Activated CD4-positive, alpha-beta memory T cell treated with anti-CD3 and anti-CD28 coated beads for 36 hours (primary cell): ENCODE measurements at regions not wholly inside any gene's neighbourhood (a gene's known extent, or its start where the extent isn't known, plus 50 kb on each side); places are given as distances from the start of the nearest gene placed in this dataset.

Experiments
- CTCF ChIA-PET: fragments of 350-600 bp; sonication (Branson Sonifier 250); formaldehyde crosslinking; loops from one replicate; lab custom pipeline; 2021; ENCODE audit warnings: antibody characterized with exemption, inconsistent platforms; lab: Charles Lee
- POLR2A ChIA-PET: fragments of 350-600 bp; sonication (Branson Sonifier 250); formaldehyde crosslinking; loops from one replicate; lab custom pipeline; 2021; ENCODE audit warnings: antibody characterized with exemption; lab: Charles Lee
- DNase-seq: peaks from one replicate; pipeline ENCODE4 v3.0.0-alpha.2; 2020
- H3K27ac Mint-ChIP-seq: one replicate; pipeline ENCODE4 v1.8.0; 2021; ENCODE audit warnings: mixed read lengths
- H3K27me3 Mint-ChIP-seq: one replicate; pipeline ENCODE4 v1.8.0; 2021; ENCODE audit warnings: mixed read lengths
- H3K36me3 Mint-ChIP-seq: one replicate; pipeline ENCODE4 v1.8.0; 2021; ENCODE audit warnings: mixed read lengths
- H3K4me1 Mint-ChIP-seq: one replicate; pipeline ENCODE4 v1.8.0; 2021; ENCODE audit warnings: low read depth, mixed read lengths
- H3K4me3 Mint-ChIP-seq: one replicate; pipeline ENCODE4 v1.8.0; 2021; ENCODE audit warnings: mild to moderate bottlenecking, mixed read lengths
- H3K9me3 Mint-ChIP-seq: one replicate; pipeline ENCODE4 v1.8.0; 2021; ENCODE audit warnings: mixed read lengths
- intact Hi-C: fragments of 100-400 bp; cut with micrococcal nuclease; formaldehyde crosslinking; loops from one replicate; pipeline ENCODE4 v1.15.1; 2023

- H3K27ac Mint-ChIP-seq = no peak overlapping the region
- CTCF ChIA-PET = interaction anchor here (3.5 kb wide), 1 partner anchor 9 kb away, joined by 24 read pairs; no protein-coding TSS in a partner anchor
- H3K9me3 Mint-ChIP-seq = no peaks in the 10 kb centered on the region
- no peak overlapping the region for H3K4me3 Mint-ChIP-seq
- H3K36me3 Mint-ChIP-seq = no peaks in the 10 kb centered on the region
- POLR2A ChIA-PET = no interaction called here
- intact Hi-C loops = no loop called here
- DNase-seq = no peak
- no peaks in the 10 kb centered on the region for H3K4me1 Mint-ChIP-seq
- H3K27me3 Mint-ChIP-seq = peaks cover 17% of the 10 kb centered on the region
These were observed 73.8 kb upstream of the HNRNPA3 start for GRCh38 chr2:177138823-177139222.

- Mint-ChIP-seq H3K4me1 (no peaks in the 10 kb centered on the region), H3K27ac (no peak overlapping the region), H3K4me3 (no peak overlapping the region), H3K27me3 (peaks cover 19% of the 10 kb centered on the region), H3K36me3 (no peaks in the 10 kb centered on the region), H3K9me3 (no peaks in the 10 kb centered on the region)
- no peak for DNase-seq
- intact Hi-C loops = loop anchor here (10.0 kb wide), 1 partner anchor 687 kb away; no protein-coding TSS in a partner anchor
- ChIA-PET CTCF (interaction anchor here (0.6 to 3.0 kb wide), 5 partner anchors 23 to 696 kb away, joined by 3 to 10 read pairs (median 4); no protein-coding TSS in a partner anchor), POLR2A (no interaction called here)
These were observed 70.7 kb upstream of the HNRNPA3 start for GRCh38 chr2:177141866-177142265.

GRCh38 chr2:177143444-177143843, 69.2 kb upstream of the HNRNPA3 start:
- ChIA-PET CTCF (interaction anchor here (0.6 to 3.0 kb wide), 4 partner anchors 26 to 490 kb away, joined by 3 to 10 read pairs (median 4); no protein-coding TSS in a partner anchor), POLR2A (no interaction called here)
- Mint-ChIP-seq H3K4me1 (peaks cover 7% of the 10 kb centered on the region), H3K27me3 (peaks cover 26% of the 10 kb centered on the region), H3K4me3 (no peak overlapping the region), H3K36me3 (no peaks in the 10 kb centered on the region), H3K9me3 (no peaks in the 10 kb centered on the region), H3K27ac (no peak overlapping the region)
- intact Hi-C loops = loop anchor here (10.0 kb wide), 1 partner anchor 689 kb away; no protein-coding TSS in a partner anchor
- no peak for DNase-seq

DNA sequence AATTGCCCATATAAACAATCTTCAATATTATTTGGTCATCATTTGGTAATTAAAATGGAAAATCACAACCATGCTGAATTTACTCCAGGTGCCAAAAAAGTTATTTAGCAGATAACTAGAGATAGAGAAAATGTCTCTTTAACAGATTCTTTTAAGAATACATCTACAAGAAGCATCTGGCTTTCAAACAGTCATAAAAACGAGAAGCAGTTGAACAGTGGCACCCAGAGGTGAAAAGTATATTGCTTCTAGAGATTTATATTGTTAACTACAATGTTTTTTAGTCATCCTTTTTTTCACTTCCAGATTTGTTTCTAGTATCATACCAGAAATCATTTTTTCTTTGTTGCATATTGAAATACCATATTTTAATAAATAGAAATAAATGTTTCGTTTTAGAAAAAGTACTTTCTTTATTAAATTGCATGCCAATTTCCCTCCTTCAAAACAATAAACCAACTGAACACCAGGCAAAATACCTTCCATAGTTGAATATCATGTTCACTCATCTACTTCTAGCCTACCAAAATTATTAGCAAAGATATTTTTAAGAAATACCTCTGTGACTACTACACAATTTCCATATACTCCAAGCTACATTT, 65.4 kb upstream of the HNRNPA3 start:
- ChIA-PET POLR2A (no interaction called here), CTCF (interaction anchor here (0.6 to 4.8 kb wide), 22 partner anchors 8 to 1037 kb away, joined by 3 to 68 read pairs (median 4); no protein-coding TSS in a partner anchor)
- Mint-ChIP-seq H3K27ac (no peak overlapping the region), H3K4me3 (no peak overlapping the region), H3K27me3 (peaks cover 21% of the 10 kb centered on the region), H3K36me3 (no peaks in the 10 kb centered on the region), H3K9me3 (no peaks in the 10 kb centered on the region), H3K4me1 (peaks cover 12% of the 10 kb centered on the region)
- intact Hi-C loops = loop anchor here (1.0 to 10.0 kb wide), 6 partner anchors 150 to 1020 kb away; no protein-coding TSS in a partner anchor
- no peak for DNase-seq

DNA sequence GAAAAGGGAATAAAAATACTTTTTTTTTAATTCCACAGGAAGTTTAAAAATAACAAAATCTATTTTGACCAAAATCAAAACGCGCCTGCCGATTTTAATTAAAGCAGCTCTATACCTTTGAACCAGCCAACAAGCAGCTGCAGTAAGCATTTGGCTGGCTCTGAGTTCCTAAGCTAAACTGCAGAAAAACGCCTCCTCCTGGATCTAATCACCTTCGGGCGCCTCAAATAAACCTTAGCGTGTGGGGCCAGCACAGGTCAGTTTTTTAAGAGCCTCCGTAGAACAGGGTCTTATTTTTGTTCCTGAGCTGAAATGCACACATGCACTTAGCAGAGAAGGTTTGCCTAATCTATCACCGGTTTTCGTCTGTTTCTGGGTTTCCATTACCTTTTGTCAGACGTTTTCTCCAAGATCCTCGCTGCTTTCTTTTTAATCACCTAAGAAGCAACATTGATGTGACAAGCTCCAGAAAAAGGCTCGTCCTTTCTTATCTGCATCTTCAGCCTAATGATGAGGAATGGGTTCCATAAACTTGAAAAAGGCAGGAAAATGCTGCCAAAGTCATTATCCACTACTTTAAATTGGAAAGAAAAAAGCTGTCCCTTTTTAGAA, 64.7 kb upstream of the HNRNPA3 start:
- no peak for DNase-seq
- Mint-ChIP-seq H3K9me3 (no peaks in the 10 kb centered on the region), H3K36me3 (no peaks in the 10 kb centered on the region), H3K4me3 (peak overlapping the region; percentile 78), H3K27me3 (peaks cover 20% of the 10 kb centered on the region), H3K27ac (no peak overlapping the region), H3K4me1 (peaks cover 12% of the 10 kb centered on the region)
- ChIA-PET POLR2A (interaction anchor here (1.3 kb wide), 1 partner anchor 17 kb away, joined by 3 read pairs; no protein-coding TSS in a partner anchor), CTCF (interaction anchor here (0.6 to 4.8 kb wide), 52 partner anchors 8 to 1037 kb away, joined by 3 to 68 read pairs (median 4); partner anchors contain the start of genes AGPS and NFE2L2)
- intact Hi-C loops = loop anchor here (1.0 to 10.0 kb wide), 6 partner anchors 151 to 1021 kb away; no protein-coding TSS in a partner anchor

- peak overlapping the region; percentile 78 for H3K4me3 Mint-ChIP-seq
These were observed 64.0 kb upstream of the HNRNPA3 start for GRCh38 chr2:177148477-177149154.

GRCh38 chr2:177149155-177149503, 63.5 kb upstream of the HNRNPA3 start:
- ChIA-PET POLR2A (interaction anchor here (0.7 to 1.3 kb wide), 2 partner anchors 16 to 575 kb away, joined by 3 to 4 read pairs; no protein-coding TSS in a partner anchor), CTCF (interaction anchor here (0.6 to 4.8 kb wide), 48 partner anchors 9 to 1022 kb away, joined by 3 to 68 read pairs (median 4); partner anchors contain the start of genes AGPS and NFE2L2)
- no peaks in the 10 kb centered on the region for H3K36me3 Mint-ChIP-seq
- DNase-seq = no peak
- H3K9me3 Mint-ChIP-seq = no peaks in the 10 kb centered on the region
- no peak overlapping the region for H3K27ac Mint-ChIP-seq
- intact Hi-C loops = loop anchor here (5.0 to 10.0 kb wide), 4 partner anchors 152 to 694 kb away; no protein-coding TSS in a partner anchor
- H3K27me3 Mint-ChIP-seq = peaks cover 20% of the 10 kb centered on the region
- peaks cover 12% of the 10 kb centered on the region for H3K4me1 Mint-ChIP-seq
- H3K4me3 Mint-ChIP-seq = peak overlapping the region; percentile 78

More at GRCh38 chr2:177148477-177149154, 64.0 kb upstream of the HNRNPA3 start:
- H3K4me1 Mint-ChIP-seq = peaks cover 12% of the 10 kb centered on the region
- ChIA-PET CTCF (interaction anchor here (0.6 to 4.8 kb wide), 63 partner anchors 9 to 1022 kb away, joined by 3 to 68 read pairs (median 4); partner anchors contain the start of genes AGPS and NFE2L2), POLR2A (interaction anchor here (0.7 to 1.3 kb wide), 2 partner anchors 16 to 576 kb away, joined by 3 to 4 read pairs; no protein-coding TSS in a partner anchor)
- intact Hi-C loops = loop anchor here (5.0 to 10.0 kb wide), 4 partner anchors 151 to 694 kb away; no protein-coding TSS in a partner anchor
- H3K36me3 Mint-ChIP-seq = no peaks in the 10 kb centered on the region
- H3K27me3 Mint-ChIP-seq = peaks cover 20% of the 10 kb centered on the region
- peak; percentile 81 for DNase-seq
- H3K27ac Mint-ChIP-seq = no peak overlapping the region
- no peaks in the 10 kb centered on the region for H3K9me3 Mint-ChIP-seq

- POLR2A ChIA-PET = no interaction called here
- intact Hi-C loops = no loop called here
- Mint-ChIP-seq H3K9me3 (no peaks in the 10 kb centered on the region), H3K27ac (no peak overlapping the region), H3K27me3 (peaks cover 7% of the 10 kb centered on the region), H3K36me3 (no peaks in the 10 kb centered on the region), H3K4me3 (no peak overlapping the region), H3K4me1 (peaks cover 2% of the 10 kb centered on the region)
- DNase-seq = no peak
- CTCF ChIA-PET = interaction anchor here (0.6 to 3.7 kb wide), 2 partner anchors 8 to 11 kb away, joined by 3 to 22 read pairs; no protein-coding TSS in a partner anchor
These were observed 58.8 kb upstream of the HNRNPA3 start for GRCh38 chr2:177153805-177154204.

- no peaks in the 10 kb centered on the region for H3K36me3 Mint-ChIP-seq
- ChIA-PET POLR2A (no interaction called here), CTCF (interaction anchor here (3.7 kb wide), 1 partner anchor 10 kb away, joined by 22 read pairs; no protein-coding TSS in a partner anchor)
- H3K27ac Mint-ChIP-seq = no peak overlapping the region
- H3K27me3 Mint-ChIP-seq = peaks cover 3% of the 10 kb centered on the region
- H3K9me3 Mint-ChIP-seq = no peaks in the 10 kb centered on the region
- intact Hi-C loops = no loop called here
- no peak overlapping the region for H3K4me3 Mint-ChIP-seq
- H3K4me1 Mint-ChIP-seq = no peaks in the 10 kb centered on the region
- DNase-seq = no peak
These were observed 57.8 kb upstream of the HNRNPA3 start for GRCh38 chr2:177154809-177155208.

GRCh38 chr2:177155631-177156030, 57.0 kb upstream of the HNRNPA3 start:
- ChIA-PET POLR2A (no interaction called here), CTCF (interaction anchor here (0.6 to 3.7 kb wide), 5 partner anchors 8 to 261 kb away, joined by 3 to 22 read pairs (median 3); no protein-coding TSS in a partner anchor)
- H3K9me3 Mint-ChIP-seq = no peaks in the 10 kb centered on the region
- intact Hi-C loops = no loop called here
- H3K4me3 Mint-ChIP-seq = no peak overlapping the region
- no peaks in the 10 kb centered on the region for H3K4me1 Mint-ChIP-seq
- no peaks in the 10 kb centered on the region for H3K36me3 Mint-ChIP-seq
- no peak for DNase-seq
- H3K27ac Mint-ChIP-seq = no peak overlapping the region
- peaks cover 1% of the 10 kb centered on the region for H3K27me3 Mint-ChIP-seq
